B cell (primary cell): ENCODE measurements at regions not wholly inside any gene's neighbourhood (a gene's known extent, or its start where the extent isn't known, plus 50 kb on each side); places are given as distances from the start of the nearest gene placed in this dataset.

Experiments used
- ATAC-seq: fragments of 200-7000 bp; cut with Tn5 transposase; one replicate; pipeline ENCODE4 v1.10.0; 2021; ENCODE audit warnings: low read depth, mild to moderate bottlenecking, moderate number of reproducible peaks, moderate library complexity
- CTCF ChIA-PET: fragments of 350-600 bp; sonication (Branson Sonifier 250); formaldehyde crosslinking; loops from one replicate; lab custom pipeline; 2021; ENCODE audit warnings: antibody characterized with exemption, inconsistent platforms; lab: Charles Lee
- POLR2A ChIA-PET: fragments of 350-600 bp; sonication (Branson Sonifier 250); formaldehyde crosslinking; loops from one replicate; lab custom pipeline; 2021; ENCODE audit warnings: antibody characterized with exemption; lab: Charles Lee
- DNase-seq: peaks from one replicate; pipeline ENCODE4 v3.0.0; 2013
- H2AFZ ChIP-seq: 2 replicates; pipeline ENCODE4 v1.6.1; 2012; ENCODE audit warnings: mild to moderate bottlenecking, low read depth, low read length; ENCODE audit not compliant: insufficient read depth, poor library complexity, severe bottlenecking
- H3K27ac ChIP-seq, 2 donors: 1 replicate in 1 of 2; 2 replicates in 1 of 2; pipeline ENCODE4 v1.5.1; 2012 to 2013; ENCODE audit warnings: low read length in 2 of 2, mild to moderate bottlenecking in 2 of 2, moderate library complexity in 1 of 2
- H3K27me3 ChIP-seq, 4 experiments: fragments of 200-600 bp in 1 of 4; sonication (generic) in 1 of 4; replicated peaks in 1 of 4; 1 replicate in 2 of 4; 2 replicates in 2 of 4; pipeline versions ENCODE4 v1.6.1 to v1.7.0; 2013 to 2016; ENCODE audit warnings: low read length in 3 of 4, mild to moderate bottlenecking in 2 of 4, mixed read lengths in 1 of 4, moderate library complexity in 1 of 4; ENCODE audit not compliant: insufficient read depth in 4 of 4, control insufficient read depth in 3 of 4; ENCODE audit errors: control extremely low read depth in 1 of 4
- H3K36me3 ChIP-seq, 2 experiments: replicated peaks in 1 of 2; 1 replicate in 1 of 2; 2 replicates in 1 of 2; pipeline versions ENCODE4 v1.6.1 to v1.7.1; 2013; ENCODE audit warnings: low read length in 1 of 2; ENCODE audit not compliant: insufficient read depth in 2 of 2, control insufficient read depth in 1 of 2; ENCODE audit errors: control extremely low read depth in 1 of 2, extremely low read depth in 1 of 2
- H3K4me1 ChIP-seq, 2 donors: fragments of 200-600 bp in 1 of 2; sonication (generic) in 1 of 2; 1 replicate in 1 of 2; 2 replicates in 1 of 2; pipeline versions ENCODE4 v1.5.1 to v1.6.1; 2013 to 2017; ENCODE audit warnings: low read length in 2 of 2; ENCODE audit not compliant: control insufficient read depth in 2 of 2, insufficient read depth in 2 of 2
- H3K4me2 ChIP-seq: replicated peaks from 2 replicates; pipeline ENCODE3; 2012; ENCODE audit warnings: mild to moderate bottlenecking, low read depth, low read length; ENCODE audit not compliant: poor library complexity, severe bottlenecking
- H3K4me3 ChIP-seq, 5 experiments: fragments of 200-600 bp in 1 of 5; sonication (generic) in 1 of 5; 1 replicate in 3 of 5; 2 replicates in 2 of 5; pipeline versions ENCODE4 v1.5.1 to v1.7.0; 2011 to 2016; ENCODE audit warnings: low read length in 4 of 5, mild to moderate bottlenecking in 4 of 5, low read depth in 2 of 5, control low read depth in 1 of 5, moderate library complexity in 1 of 5; ENCODE audit not compliant: insufficient read depth in 1 of 5; ENCODE audit errors: control extremely low read depth in 1 of 5, extremely low read depth in 1 of 5
- H3K79me2 ChIP-seq: fragments of 200-600 bp; sonication (generic); one replicate; pipeline ENCODE4 v1.6.0; 2016; ENCODE audit warnings: low read length; ENCODE audit not compliant: control insufficient read depth, insufficient read depth
- H3K9ac ChIP-seq: fragments of 200-600 bp; sonication (generic); 2 replicates; pipeline ENCODE4 v1.6.1; 2017; ENCODE audit warnings: mild to moderate bottlenecking, low read length, moderate library complexity
- H3K9me3 ChIP-seq, 3 donors: one replicate each; pipeline versions ENCODE4 v1.6.1 to v1.7.1; 2013; ENCODE audit warnings: low read length in 2 of 3; ENCODE audit not compliant: control insufficient read depth in 2 of 3, insufficient read depth in 1 of 3; ENCODE audit errors: control extremely low read depth in 1 of 3
- H4K20me1 ChIP-seq: 2 replicates; pipeline ENCODE4 v1.6.0; 2012; ENCODE audit warnings: mild to moderate bottlenecking, low read length; ENCODE audit not compliant: insufficient read depth, control insufficient read depth, poor library complexity, severe bottlenecking
- H3K27ac Mint-ChIP-seq: one replicate; pipeline ENCODE4 v1.8.0; 2021; ENCODE audit warnings: mixed read lengths
- H3K27me3 Mint-ChIP-seq: one replicate; pipeline ENCODE4 v1.8.0; 2021; ENCODE audit warnings: mixed read lengths
- H3K4me1 Mint-ChIP-seq: one replicate; pipeline ENCODE4 v1.8.0; 2021; ENCODE audit warnings: mixed read lengths
- H3K4me3 Mint-ChIP-seq: one replicate; pipeline ENCODE4 v1.8.0; 2021; ENCODE audit warnings: mixed read lengths
- H3K9me3 Mint-ChIP-seq: one replicate; pipeline ENCODE4 v1.8.0; 2022; ENCODE audit warnings: mixed read lengths; ENCODE audit not compliant: insufficient read depth
- CTCF ChIP-seq: fragments of 200-600 bp; IDR thresholded peaks from one replicate; pipeline ENCODE4 v1.8.0; 2022; ENCODE audit warnings: antibody characterized with exemption, mild to moderate bottlenecking
- EZH2 ChIP-seq: IDR thresholded peaks from 2 replicates; pipeline ENCODE4 v1.6.1; 2012; ENCODE audit warnings: borderline replicate concordance, low read depth, mild to moderate bottlenecking, moderate library complexity, low read length; ENCODE audit not compliant: insufficient read depth, poor library complexity, severe bottlenecking
- WGBS: methylation state at CpG from one replicate; pipeline ENCODE4 v1.1.5; 2013; ENCODE audit warnings: missing lambda C conversion rate; ENCODE audit not compliant: insufficient coverage; 5-methylcytosine and 5-hydroxymethylcytosine counted together
- intact Hi-C: fragments of 100-400 bp; cut with micrococcal nuclease; formaldehyde crosslinking; loops from one replicate; pipeline ENCODE4 v1.10.0; 2022

- Histone ChIP-seq H2AFZ (no peak overlapping the region), H3K79me2 (no peaks in the 10 kb centered on the region), H3K27me3 (no peaks in the 10 kb centered on the region), H3K9me3 (peaks cover 0 to 3% (median 0%) of the 10 kb centered on the region in 3 donors), H3K4me2 (no peak overlapping the region), H3K27ac (no peak overlapping the region), H3K4me1 (no peaks in the 10 kb centered on the region), H3K36me3 (no peaks in the 10 kb centered on the region), H3K9ac (no peak overlapping the region), H4K20me1 (no peaks in the 10 kb centered on the region), H3K4me3 (no peak overlapping the region)
- intact Hi-C loops, result no loop called here
- Mint-ChIP-seq H3K27ac (no peak overlapping the region), H3K4me1 (no peaks in the 10 kb centered on the region), H3K27me3 (no peaks in the 10 kb centered on the region), H3K4me3 (no peak overlapping the region), H3K9me3 (no peaks in the 10 kb centered on the region)
- WGBS, result no CpG with 5 or more reads among the region's 3 CpGs
- ATAC-seq (no peak), DNase-seq (no peak)
- POLR2A ChIA-PET, result no interaction called here
- TF ChIP-seq EZH2 (no peak), CTCF (no peak)
- CTCF ChIA-PET, result no interaction called here
Measured at GRCh38 chr5:175337680-175338079, 106.3 kb downstream of the DRD1 start.

GRCh38 chr5:175336781-175337180 is 107.2 kb downstream of the DRD1 start:
- Histone ChIP-seq H3K27ac (no peak overlapping the region), H3K9ac (no peak overlapping the region), H3K4me3 (no peak overlapping the region), H4K20me1 (no peaks in the 10 kb centered on the region), H3K27me3 (no peaks in the 10 kb centered on the region), H3K79me2 (no peaks in the 10 kb centered on the region), H3K4me1 (no peaks in the 10 kb centered on the region), H2AFZ (no peak overlapping the region), H3K9me3 (peaks cover 0 to 6% (median 0%) of the 10 kb centered on the region in 3 donors), H3K4me2 (no peak overlapping the region), H3K36me3 (no peaks in the 10 kb centered on the region)
- Mint-ChIP-seq H3K27me3 (no peaks in the 10 kb centered on the region), H3K4me1 (no peaks in the 10 kb centered on the region), H3K27ac (no peak overlapping the region), H3K4me3 (no peak overlapping the region), H3K9me3 (no peaks in the 10 kb centered on the region)
- intact Hi-C loops, result no loop called here
- ChIA-PET POLR2A (no interaction called here), CTCF (no interaction called here)
- no peak for TF ChIP-seq EZH2
- TF ChIP-seq CTCF, result no peak
- no peak for DNase-seq
- ATAC-seq, result no peak
- WGBS, result no CpG with 5 or more reads among the region's 2 CpGs
